Erythroblast (primary cell): ENCODE measurements at regions not wholly inside any gene's neighbourhood (a gene's known extent, or its start where the extent isn't known, plus 50 kb on each side); places are given as distances from the start of the nearest gene placed in this dataset.

ENCODE experiments used
- GATA1 ChIP-seq: IDR thresholded peaks from 2 replicates; pipeline ENCODE4 v1.6.1; 2011; ENCODE audit warnings: low read depth, mild to moderate bottlenecking, control low read depth, low read length, moderate library complexity
- POLR2A ChIP-seq: IDR thresholded peaks from 2 replicates; pipeline ENCODE4 v1.6.1; 2011; ENCODE audit warnings: mild to moderate bottlenecking, low read length

DNA sequence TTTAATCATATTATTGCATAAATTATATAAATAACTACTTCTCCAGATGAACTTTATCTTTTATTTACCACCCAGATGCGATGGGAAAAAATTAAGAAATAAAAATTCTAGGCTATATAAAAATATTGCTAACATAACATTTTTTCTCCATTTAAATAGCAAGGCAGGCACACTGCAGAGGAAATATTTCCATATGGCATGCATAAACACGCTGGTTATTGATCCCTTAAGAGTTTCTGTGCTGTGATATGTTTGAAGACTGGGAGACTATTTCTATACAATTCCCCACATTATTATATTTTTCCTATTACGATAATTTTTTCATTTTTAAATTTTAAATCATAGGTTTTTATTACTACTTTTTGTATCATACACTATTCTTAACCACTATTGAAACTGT lies 131.5 kb downstream of the C12orf50 start:
- TF ChIP-seq POLR2A, result no peak
- TF ChIP-seq GATA1, result no peak
